GM12865 (cell line): ENCODE measurements at regions not wholly inside any gene's neighbourhood (a gene's known extent, or its start where the extent isn't known, plus 50 kb on each side); places are given as distances from the start of the nearest gene placed in this dataset.
"Not testable (repeated sequence)": the region's sequence is repeated elsewhere in the genome, so short reads cannot be mapped to it uniquely, and the experiment has no call there.

Experiments used
- DNase-seq: peaks from one replicate; pipeline ENCODE4 v3.0.0; 2010; ENCODE audit warnings: low read depth
- H3K4me3 ChIP-seq: 2 replicates; pipeline ENCODE4 v1.5.1; 2011; ENCODE audit warnings: mild to moderate bottlenecking, low read depth, low read length, control low read depth
- TF ChIP-seq, protein P1 (sequence below): IDR thresholded peaks from 2 replicates; pipeline ENCODE4 v1.5.1; 2011; ENCODE audit warnings: low read length, control low read depth, low read depth, inconsistent platforms; ENCODE audit not compliant: insufficient read depth; ENCODE audit errors: missing control alignments

GRCh38 chr7:119903085-119903484, 369.9 kb upstream of the KCND2 start:
- no peak overlapping the region for H3K4me3 ChIP-seq
- TF ChIP-seq, protein P1, sequence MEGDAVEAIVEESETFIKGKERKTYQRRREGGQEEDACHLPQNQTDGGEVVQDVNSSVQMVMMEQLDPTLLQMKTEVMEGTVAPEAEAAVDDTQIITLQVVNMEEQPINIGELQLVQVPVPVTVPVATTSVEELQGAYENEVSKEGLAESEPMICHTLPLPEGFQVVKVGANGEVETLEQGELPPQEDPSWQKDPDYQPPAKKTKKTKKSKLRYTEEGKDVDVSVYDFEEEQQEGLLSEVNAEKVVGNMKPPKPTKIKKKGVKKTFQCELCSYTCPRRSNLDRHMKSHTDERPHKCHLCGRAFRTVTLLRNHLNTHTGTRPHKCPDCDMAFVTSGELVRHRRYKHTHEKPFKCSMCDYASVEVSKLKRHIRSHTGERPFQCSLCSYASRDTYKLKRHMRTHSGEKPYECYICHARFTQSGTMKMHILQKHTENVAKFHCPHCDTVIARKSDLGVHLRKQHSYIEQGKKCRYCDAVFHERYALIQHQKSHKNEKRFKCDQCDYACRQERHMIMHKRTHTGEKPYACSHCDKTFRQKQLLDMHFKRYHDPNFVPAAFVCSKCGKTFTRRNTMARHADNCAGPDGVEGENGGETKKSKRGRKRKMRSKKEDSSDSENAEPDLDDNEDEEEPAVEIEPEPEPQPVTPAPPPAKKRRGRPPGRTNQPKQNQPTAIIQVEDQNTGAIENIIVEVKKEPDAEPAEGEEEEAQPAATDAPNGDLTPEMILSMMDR, result no peak
- no peak for DNase-seq

DNA sequence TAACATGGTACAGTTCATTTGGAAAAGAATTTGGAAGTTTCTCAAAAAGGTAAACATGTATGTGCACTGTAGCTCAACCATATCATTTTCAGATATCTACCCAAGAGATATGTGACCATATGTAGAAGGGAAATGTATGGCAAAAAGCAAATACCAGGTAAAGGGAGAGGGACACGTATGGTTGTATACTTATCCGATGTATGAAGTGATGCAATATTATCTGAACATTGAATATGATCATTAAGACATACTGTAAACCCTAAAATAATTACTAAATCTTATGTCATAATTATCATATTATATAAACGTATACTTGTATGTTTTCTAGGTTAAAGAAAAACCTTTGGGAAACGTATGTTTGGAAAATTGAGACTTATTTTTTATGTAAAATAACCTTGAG, 367.5 kb upstream of the KCND2 start:
- no peak for DNase-seq
- no peak overlapping the region for H3K4me3 ChIP-seq
- TF ChIP-seq, protein P1, result no peak

GRCh38 chr7:119908948-119909347, 364.0 kb upstream of the KCND2 start:
- DNase-seq, result no peak
- TF ChIP-seq, protein P1, result no peak
- no peak overlapping the region for H3K4me3 ChIP-seq

- not testable (repeated sequence) for H3K4me3 ChIP-seq, DNase-seq
Measured at GRCh38 chr7:119914119-119914518, 358.9 kb upstream of the KCND2 start.

DNA sequence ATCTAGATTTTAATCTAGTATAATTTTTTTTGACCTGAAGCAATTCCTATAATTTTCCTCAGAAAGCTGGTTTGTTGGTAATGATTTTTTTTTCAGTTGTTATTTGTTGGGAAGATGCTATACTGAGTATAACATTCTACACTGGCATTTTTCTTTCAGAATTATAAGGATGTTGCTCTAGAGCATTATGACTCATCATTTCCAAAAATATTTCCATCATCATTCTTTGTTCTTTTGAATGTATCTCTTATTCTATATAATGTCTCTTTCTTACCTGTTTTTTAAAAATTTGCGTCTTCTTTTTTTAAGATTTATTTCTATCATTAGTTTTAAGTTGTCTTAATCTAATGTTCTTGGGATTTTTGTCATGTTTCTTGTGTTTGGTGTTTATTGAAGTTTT, 356.5 kb upstream of the KCND2 start:
- TF ChIP-seq, protein P1, result no peak
- H3K4me3 ChIP-seq, result no peak overlapping the region
- DNase-seq, result no peak

DNA sequence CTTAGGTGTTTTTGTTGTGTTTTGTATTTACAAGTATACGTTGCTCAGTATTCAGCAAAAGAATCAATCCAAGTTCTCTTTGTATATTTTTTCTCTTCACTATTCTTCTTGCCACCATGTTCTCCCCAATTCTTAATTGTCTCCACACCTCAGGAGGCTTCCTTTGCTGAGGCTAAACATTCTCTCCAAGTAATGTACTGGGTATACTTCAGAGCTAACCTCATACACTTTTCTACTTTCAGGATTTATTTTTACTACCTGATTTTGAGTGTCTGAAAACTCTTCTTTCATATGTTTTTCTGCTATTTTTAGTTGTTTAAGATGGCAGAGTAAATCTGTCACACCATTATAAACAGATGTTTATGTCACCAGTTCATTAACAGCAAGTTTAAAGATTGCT, 354.8 kb upstream of the KCND2 start:
- no peak for DNase-seq
- no peak overlapping the region for H3K4me3 ChIP-seq
- TF ChIP-seq, protein P1, result no peak

DNA sequence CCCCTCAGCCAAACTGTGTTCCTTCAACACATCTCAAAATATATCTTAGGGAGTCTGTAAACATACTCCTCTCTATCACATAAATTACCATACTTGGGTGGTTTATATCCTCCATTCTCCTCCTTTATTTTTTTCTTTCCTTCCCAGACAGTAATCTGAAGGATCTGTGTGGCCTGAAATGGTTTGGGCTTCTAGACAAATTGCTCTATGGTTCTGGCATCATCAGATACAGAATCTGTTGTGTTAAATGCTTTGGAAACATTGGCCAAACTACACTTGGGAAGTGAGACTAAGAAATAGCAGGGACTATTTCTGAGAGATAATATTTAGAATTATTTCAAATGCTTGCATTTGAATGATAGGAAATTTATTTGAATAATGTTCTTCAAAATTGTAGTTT, 353.0 kb upstream of the KCND2 start:
- TF ChIP-seq, protein P1, result no peak

More for the DNA sequence above, 353.0 kb upstream of the KCND2 start:
- no peak for DNase-seq
- no peak overlapping the region for H3K4me3 ChIP-seq
